GM19099 (cell line): ENCODE measurements at regions not wholly inside any gene's neighbourhood (a gene's known extent, or its start where the extent isn't known, plus 50 kb on each side); places are given as distances from the start of the nearest gene placed in this dataset.

Experiments
- POLR2A ChIP-seq: IDR thresholded peaks from 3 replicates; pipeline ENCODE4 v1.6.1; 2011; ENCODE audit warnings: low read depth; ENCODE audit not compliant: insufficient read length; ENCODE audit errors: extremely low read depth

DNA sequence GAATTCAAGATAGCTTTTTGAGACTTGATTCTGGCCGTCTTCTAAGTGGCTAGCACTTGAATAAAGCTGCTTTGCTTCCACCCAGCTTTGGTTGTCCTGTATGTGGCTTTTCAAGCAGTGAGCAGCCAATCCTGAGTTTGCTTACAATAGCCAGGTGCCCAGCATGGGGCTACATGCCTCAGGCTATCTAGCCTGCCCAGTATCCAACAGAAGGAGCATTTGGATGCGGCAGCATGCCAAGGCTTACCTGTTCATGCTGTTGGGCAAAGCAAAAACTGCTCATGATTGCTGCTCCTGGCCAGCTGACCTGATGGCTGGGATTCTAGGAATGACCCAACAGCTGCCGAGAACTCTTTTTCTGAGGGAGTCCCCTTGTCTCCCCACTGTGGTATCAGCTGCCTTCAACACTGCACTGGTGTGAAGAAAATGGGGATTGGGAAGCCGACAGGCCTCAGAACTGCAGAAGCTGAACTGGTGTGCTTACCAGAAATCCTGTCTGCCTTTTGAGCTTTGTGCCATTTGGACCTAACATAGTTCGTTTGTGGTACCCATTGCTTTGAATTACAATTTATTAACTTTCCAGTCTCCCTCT lies 618.9 kb upstream of the IGFBP3 start:
- no peak for TF ChIP-seq POLR2A

DNA sequence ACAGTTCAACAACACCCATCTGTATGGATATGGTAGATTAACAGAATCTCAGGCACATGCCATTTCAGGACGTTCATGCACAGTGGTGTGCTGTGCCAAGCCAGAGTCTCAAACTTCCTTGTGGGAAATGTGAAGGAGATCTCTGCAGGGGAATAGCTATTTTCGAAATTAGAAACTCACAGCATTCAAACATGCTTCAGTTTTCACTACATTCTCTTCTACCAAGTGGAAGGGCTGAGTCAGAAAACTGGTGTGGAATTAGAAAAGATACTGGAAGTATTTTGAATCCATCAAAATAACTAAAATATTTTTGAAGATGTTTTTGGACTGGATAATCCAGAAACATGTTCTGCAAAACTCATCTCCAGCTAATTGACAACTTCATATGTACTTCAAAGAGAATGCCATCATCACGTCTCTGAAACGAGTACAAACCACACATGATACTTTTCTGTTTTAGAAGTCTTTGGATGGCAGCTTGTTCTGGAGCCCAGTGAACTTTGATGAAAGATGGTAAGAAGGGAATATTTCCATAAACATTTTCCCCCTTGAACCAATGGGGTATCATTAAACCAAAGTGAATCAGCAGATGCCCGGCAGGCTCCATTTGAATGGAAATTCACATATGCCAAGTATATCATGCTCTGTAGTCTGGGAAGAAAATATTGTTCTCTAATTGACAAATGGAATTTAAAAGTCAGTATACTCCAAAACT lies 616.3 kb upstream of the IGFBP3 start:
- TF ChIP-seq POLR2A, result no peak

DNA sequence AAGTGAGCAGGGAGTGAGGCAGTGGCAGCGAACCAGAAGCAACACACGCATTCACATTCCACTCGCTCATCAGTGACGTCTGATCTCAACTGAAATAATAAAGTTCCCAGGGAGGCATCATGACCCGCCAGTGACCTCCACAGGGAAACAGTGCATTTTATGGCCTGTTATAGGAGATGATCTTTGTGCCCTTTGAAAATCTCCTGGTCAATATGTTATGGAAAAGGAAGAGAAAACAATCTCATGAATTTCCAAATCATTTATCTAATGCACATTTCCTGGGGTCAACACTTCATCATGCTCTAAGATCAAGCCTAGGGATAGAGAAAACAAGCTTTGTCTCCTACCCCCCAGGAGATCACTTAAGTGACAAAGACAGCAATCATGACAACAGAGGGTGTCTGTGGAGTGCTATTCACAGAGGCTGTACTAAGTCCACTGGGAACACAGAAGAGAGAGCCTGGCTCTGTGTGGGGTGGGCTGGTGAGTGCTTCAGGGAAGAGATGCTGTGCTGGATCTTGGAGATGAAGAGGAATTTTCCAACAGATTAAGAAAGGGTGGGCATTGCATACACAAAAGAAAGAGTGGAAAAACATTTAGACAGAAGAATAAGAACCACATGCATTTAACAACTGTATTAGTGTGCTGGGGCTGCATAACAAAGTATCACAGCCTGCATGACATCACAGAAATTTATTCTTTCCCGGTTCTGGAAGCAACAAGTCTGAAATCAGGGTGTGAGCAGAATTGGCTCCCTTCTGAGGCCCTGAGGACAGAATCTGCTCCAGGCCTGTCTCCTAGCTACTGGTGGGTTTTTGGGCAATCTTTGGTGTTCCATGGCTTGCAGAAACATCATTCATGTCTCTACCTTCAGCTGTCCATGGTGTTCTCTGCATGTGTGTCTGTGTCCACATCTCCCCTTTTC lies 613.9 kb upstream of the IGFBP3 start:
- TF ChIP-seq POLR2A, result no peak

DNA sequence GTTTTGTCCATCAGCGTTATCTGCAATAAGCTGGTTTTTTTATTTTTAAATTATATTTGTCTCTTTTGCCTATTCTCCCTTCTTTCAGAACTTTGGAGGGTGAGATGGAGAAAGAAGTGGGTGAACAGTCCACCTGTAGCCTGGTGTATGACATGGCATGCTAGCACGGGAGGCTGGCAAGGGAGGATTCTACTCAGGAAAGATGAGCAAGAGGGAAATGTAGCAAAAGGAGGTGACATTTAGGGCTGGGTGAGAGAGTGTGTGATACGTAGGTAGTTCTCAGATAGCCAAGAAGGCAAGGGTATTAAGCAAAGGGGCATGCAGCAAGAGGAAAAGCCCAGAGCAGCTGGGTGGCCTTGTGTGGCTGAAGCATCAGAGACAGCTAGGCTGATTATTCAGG lies 612.9 kb upstream of the IGFBP3 start:
- TF ChIP-seq POLR2A, result no peak

DNA sequence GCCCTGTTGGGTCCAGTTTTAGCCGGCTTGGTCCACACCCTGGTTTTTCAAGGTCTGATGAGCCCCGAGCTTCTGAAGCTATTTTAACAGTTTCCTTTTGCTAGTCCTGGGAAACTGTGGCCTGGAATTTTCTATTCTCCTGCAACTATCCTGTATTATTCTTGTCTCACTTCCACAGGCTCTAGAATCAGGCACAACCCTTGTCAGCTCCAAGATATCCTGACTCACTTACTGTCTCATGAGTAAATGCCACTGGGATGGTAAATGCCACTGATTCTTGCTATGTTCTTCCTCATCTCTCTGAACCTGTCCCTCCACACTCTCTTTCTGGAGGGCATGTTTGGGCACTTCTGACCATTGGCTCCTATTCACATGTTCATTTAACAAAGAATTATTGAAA lies 611.5 kb upstream of the IGFBP3 start:
- no peak for TF ChIP-seq POLR2A

DNA sequence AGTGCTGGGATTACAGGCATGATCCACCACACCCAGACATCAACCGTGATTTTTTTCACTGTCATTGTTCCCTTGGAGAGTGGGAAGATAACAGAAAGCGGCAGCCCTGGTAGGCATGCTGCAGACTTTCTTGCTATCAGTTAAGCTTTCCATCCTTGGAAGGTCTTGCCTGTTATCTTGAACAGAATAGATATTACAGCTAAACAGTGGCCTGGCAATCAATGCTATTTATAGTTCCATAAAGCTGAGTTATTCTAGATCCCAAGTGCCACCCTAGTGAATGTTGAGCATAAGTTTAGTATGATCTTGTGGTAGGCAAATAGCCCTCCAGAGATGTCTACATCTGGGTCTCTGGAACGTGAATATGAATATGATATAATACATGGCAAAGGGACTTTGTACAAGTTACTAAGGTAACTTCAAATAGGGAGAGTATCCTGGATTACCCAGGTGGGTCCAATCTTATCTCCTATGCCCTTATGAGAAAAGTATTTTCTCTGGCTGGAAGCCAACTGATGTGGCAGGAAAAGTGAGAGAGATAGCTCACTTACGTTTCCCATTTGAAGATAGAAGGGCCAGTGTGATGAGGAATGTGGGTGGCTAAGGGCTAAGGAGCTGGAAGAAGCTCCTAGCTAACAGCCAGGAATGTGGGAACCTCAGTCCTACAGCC lies 609.1 kb upstream of the IGFBP3 start:
- TF ChIP-seq POLR2A, result no peak

DNA sequence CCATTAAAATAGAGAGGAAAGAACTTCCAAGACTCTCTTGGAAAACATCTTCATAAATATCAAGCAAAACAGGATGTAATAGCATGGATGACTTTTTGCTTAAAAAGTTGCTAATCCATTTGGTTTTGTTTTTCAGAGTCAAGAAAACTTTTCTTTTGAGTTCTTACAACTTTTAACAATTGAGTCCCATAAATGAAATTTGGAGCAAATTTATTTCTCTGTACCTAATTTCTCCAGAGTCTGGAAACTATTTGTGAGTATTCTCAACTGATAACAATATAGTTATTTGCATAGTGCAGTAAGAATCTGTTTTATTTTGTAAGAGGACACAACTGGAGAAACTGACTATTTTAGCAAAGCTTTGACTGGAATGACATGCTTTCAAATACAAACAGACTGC lies 606.3 kb upstream of the IGFBP3 start:
- TF ChIP-seq POLR2A, result no peak

DNA sequence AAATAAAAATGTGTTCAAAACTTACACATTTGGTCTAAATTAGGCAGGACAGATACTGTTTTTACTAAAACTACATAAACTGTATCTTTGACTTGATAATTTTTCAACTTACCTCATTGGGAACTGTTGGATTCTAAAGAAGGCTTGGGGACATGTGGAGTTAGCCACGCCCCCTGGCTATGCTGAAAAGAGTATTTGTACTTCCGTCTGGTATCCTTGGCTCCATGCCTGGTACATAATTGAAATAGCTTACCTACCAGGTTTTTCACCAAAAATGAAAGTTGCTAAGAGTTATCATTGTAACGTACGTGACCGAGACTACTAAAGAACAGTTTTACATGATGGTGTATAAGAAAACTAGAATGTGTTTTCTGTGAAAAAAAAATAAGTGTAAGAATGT lies 604.8 kb upstream of the IGFBP3 start:
- TF ChIP-seq POLR2A, result no peak

DNA sequence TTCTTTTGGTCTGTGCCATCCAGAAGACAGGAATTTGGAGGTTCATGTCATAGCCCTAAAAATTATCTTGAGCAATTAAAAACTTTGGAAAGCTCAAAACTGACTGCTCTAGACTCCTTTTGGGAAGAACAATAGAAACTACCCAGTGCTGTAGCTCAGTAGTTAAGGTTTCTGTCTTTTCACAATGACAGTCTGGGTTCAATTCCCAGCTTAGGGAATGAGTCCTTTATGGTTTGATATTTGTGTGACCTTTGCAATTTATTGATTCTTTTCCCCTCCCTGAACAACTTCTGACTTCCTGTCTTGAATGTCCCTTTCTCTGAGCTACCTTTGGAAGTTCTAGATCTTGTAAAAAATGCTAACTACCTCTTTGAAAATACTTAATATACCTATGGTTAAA lies 603.3 kb upstream of the IGFBP3 start:
- no peak for TF ChIP-seq POLR2A

DNA sequence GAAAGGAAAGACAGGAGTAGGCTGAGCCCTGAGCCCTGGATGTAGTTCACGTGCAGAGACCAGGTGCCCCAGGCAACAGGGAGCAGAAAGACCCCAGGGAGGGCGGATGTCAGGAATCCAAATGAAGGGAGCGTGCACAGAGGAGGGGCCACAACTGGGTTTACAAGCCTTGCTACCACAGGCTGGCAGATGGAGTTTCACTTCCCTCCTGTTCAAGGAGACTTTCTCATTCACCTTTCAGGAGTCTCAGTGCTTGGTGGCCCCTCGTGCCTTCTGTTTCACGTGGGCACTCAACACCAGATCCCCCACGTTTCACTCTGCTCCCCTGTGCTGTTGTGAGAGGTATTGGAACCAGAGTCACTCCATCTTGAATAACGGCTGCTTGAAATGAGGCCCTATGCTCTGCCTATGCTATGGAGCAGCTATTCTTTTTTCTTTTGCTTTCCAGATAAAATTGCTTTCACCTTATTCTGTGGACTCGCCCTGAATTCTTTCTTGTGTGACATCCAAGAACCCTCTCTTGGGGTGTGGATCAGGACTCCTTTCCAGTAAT lies 601.4 kb upstream of the IGFBP3 start:
- no peak for TF ChIP-seq POLR2A

DNA sequence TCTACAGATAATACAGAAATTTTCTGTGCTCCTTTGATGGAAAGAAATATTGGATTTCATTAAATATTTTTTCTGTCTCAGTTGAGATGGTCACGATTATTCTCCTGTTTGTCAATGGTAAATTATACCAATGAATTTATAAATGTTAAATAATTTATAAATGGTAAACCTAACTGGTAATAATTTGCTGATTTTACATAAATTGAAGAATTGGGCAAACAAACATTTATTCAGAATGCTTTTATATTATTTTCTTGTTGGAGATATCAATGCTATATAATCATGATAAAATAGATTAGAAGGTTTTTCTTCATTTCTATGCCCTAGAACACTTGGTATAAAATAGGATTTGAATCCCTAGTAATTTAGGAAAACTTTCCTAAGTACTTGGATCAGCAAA lies 597.6 kb upstream of the IGFBP3 start:
- no peak for TF ChIP-seq POLR2A

DNA sequence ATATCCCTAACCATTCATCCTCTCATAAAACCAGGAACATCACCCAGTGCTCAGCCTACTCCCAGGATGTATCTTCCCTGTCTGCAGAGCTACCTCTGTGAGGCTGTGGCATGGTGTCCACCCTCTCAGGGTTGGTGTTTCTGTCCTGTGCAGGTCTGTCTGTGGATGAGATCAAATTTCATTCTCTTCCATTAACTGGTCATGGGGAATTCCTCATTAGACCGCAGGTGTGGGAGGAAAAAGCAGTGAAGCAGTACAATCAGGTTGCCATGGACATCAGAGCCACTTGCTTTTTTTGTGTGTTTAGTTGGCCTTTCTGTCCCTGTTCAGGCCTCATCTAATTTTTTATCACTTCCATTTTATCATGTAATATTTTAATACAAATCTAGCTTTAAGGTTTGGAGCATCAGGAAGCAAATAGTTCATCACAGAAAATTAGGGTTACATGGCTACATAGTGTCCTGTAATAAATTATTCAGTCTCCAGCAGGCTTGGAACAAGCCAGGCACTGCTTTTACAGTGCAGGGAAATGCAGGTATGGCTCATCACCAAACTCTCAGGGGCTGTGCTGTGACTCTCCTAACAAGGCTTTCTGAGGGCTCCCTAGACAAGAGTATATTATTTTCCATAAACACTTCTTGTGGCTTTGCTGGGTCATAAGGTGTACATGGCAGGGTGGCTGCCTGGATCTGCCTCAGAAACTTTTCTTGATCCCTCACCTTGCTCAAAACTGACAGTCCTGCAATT lies 594.9 kb upstream of the IGFBP3 start:
- no peak for TF ChIP-seq POLR2A

DNA sequence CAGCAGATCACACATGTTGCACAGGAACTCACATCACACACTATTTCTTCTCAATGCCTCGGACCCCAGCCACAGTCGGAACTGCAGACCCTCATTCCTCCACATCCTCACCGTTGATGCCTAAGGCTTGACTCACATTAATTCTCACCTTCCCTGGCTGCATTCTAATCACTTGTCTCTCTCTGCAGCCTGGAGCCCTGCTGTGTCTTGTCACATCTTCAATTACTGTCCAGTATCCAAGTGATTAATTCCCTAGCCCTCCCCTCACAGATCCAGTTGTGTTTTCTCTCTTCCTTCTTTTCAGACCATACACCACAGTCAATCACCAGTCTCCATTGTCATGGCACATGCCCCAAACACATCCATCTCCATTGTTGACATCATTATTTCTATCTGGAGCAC lies 592.4 kb upstream of the IGFBP3 start:
- no peak for TF ChIP-seq POLR2A

DNA sequence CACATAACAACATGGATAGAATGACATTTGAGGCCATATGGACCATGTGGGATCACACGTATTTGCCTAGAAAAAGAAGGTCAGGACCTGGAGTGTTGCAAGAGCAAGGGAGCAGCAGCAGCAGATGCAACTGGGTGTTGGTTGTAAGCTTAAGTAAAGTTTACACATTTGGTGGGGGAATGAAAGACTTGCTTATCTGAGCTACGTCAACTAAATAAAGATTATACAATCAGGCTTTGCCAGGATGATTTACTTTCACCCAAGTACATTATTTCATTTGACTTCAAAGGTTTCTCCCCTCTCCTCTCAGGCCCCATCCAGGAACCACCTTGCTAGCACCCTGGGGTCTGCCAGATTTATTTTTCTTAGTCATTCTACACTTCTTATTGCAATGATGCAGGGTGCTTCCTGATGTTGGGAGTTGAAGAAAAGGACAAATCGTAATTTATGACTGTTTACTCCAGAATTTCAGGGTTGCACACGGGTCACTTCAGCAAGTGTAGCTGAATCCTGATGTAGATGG lies 591.9 kb upstream of the IGFBP3 start:
- no peak for TF ChIP-seq POLR2A
